ENCODE measurements at regions not wholly inside any gene's neighbourhood (a gene's known extent, or its start where the extent isn't known, plus 50 kb on each side); places are given as distances from the start of the nearest gene placed in this dataset.
"Not testable (repeated sequence)": the region's sequence is repeated elsewhere in the genome, so short reads cannot be mapped to it uniquely, and the experiment has no call there.

- not testable (repeated sequence) for H3K27ac ChIP-seq (ENCODE audit: low read length); DNase-seq; H3K4me2 ChIP-seq (ENCODE audit: low read depth, low read length, poor library complexity, severe bottlenecking); H3K79me2 ChIP-seq (ENCODE audit: low read length); H3K36me3 ChIP-seq (ENCODE audit: insufficient read depth, low read length); H4K20me1 ChIP-seq (ENCODE audit: insufficient read depth, low read depth, low read length); H3K27me3 ChIP-seq (ENCODE audit: low read length); H3K9me2 ChIP-seq (replicated peaks; ENCODE audit: insufficient read depth, low read length); H3K9me3 ChIP-seq (ENCODE audit: low read length); H2AFZ ChIP-seq (ENCODE audit: low read length); H3K4me3 ChIP-seq (ENCODE audit: low read length); H3K4me1 ChIP-seq (ENCODE audit: low read length); H3K9ac ChIP-seq (ENCODE audit: low read length)
Measured at GRCh38 chr9:39551544-39551943, 196.1 kb downstream of the SPATA31A1 start.

GRCh38 chr9:39552242-39552881 lies 196.9 kb downstream of the SPATA31A1 start:
- H3K4me2 ChIP-seq (ENCODE audit: low read depth, low read length, poor library complexity, severe bottlenecking); H4K20me1 ChIP-seq (ENCODE audit: insufficient read depth, low read depth, low read length); H2AFZ ChIP-seq (ENCODE audit: low read length); H3K79me2 ChIP-seq (ENCODE audit: low read length); H3K4me3 ChIP-seq (ENCODE audit: low read length); H3K9me2 ChIP-seq (replicated peaks; ENCODE audit: insufficient read depth, low read length); H3K36me3 ChIP-seq (ENCODE audit: insufficient read depth, low read length); H3K9ac ChIP-seq (ENCODE audit: low read length); H3K27ac ChIP-seq (ENCODE audit: low read length); DNase-seq; H3K9me3 ChIP-seq (ENCODE audit: low read length); H3K27me3 ChIP-seq (ENCODE audit: low read length); H3K4me1 ChIP-seq (ENCODE audit: low read length): not testable (repeated sequence)

GRCh38 chr9:39554352-39554751 lies 198.9 kb downstream of the SPATA31A1 start:
- DNase-seq; H2AFZ ChIP-seq (ENCODE audit: low read length); H3K9me3 ChIP-seq (ENCODE audit: low read length); H3K27ac ChIP-seq (ENCODE audit: low read length); H3K4me1 ChIP-seq (ENCODE audit: low read length); H4K20me1 ChIP-seq (ENCODE audit: insufficient read depth, low read depth, low read length); H3K36me3 ChIP-seq (ENCODE audit: insufficient read depth, low read length); H3K4me3 ChIP-seq (ENCODE audit: low read length); H3K27me3 ChIP-seq (ENCODE audit: low read length); H3K9ac ChIP-seq (ENCODE audit: low read length); H3K79me2 ChIP-seq (ENCODE audit: low read length); H3K4me2 ChIP-seq (ENCODE audit: low read depth, low read length, poor library complexity, severe bottlenecking); H3K9me2 ChIP-seq (replicated peaks; ENCODE audit: insufficient read depth, low read length): not testable (repeated sequence)

GRCh38 chr9:39559384-39559783 lies 203.9 kb downstream of the SPATA31A1 start:
- H3K9ac ChIP-seq (ENCODE audit: low read length); H3K9me3 ChIP-seq (ENCODE audit: low read length); H3K79me2 ChIP-seq (ENCODE audit: low read length); H3K27ac ChIP-seq (ENCODE audit: low read length); H3K36me3 ChIP-seq (ENCODE audit: insufficient read depth, low read length); H3K4me2 ChIP-seq (ENCODE audit: low read depth, low read length, poor library complexity, severe bottlenecking); H3K27me3 ChIP-seq (ENCODE audit: low read length); H3K4me3 ChIP-seq (ENCODE audit: low read length); DNase-seq; H2AFZ ChIP-seq (ENCODE audit: low read length); H3K9me2 ChIP-seq (replicated peaks; ENCODE audit: insufficient read depth, low read length); H3K4me1 ChIP-seq (ENCODE audit: low read length); H4K20me1 ChIP-seq (ENCODE audit: insufficient read depth, low read depth, low read length): not testable (repeated sequence)

GRCh38 chr9:39566782-39567181 lies 211.3 kb downstream of the SPATA31A1 start:
- not testable (repeated sequence) for H4K20me1 ChIP-seq (ENCODE audit: insufficient read depth, low read depth, low read length); H3K9me2 ChIP-seq (replicated peaks; ENCODE audit: insufficient read depth, low read length); H3K4me3 ChIP-seq (ENCODE audit: low read length); H3K79me2 ChIP-seq (ENCODE audit: low read length); H2AFZ ChIP-seq (ENCODE audit: low read length); H3K4me1 ChIP-seq (ENCODE audit: low read length); DNase-seq; H3K27ac ChIP-seq (ENCODE audit: low read length); H3K9ac ChIP-seq (ENCODE audit: low read length); H3K36me3 ChIP-seq (ENCODE audit: insufficient read depth, low read length); H3K27me3 ChIP-seq (ENCODE audit: low read length); H3K4me2 ChIP-seq (ENCODE audit: low read depth, low read length, poor library complexity, severe bottlenecking); H3K9me3 ChIP-seq (ENCODE audit: low read length)

GRCh38 chr9:39567396-39567795 lies 211.9 kb downstream of the SPATA31A1 start:
- H3K79me2 ChIP-seq (ENCODE audit: low read length); H4K20me1 ChIP-seq (ENCODE audit: insufficient read depth, low read depth, low read length); H3K4me3 ChIP-seq (ENCODE audit: low read length); H3K27me3 ChIP-seq (ENCODE audit: low read length); H3K27ac ChIP-seq (ENCODE audit: low read length); H3K9me2 ChIP-seq (replicated peaks; ENCODE audit: insufficient read depth, low read length); H3K9me3 ChIP-seq (ENCODE audit: low read length); H3K9ac ChIP-seq (ENCODE audit: low read length); H3K4me2 ChIP-seq (ENCODE audit: low read depth, low read length, poor library complexity, severe bottlenecking); DNase-seq; H2AFZ ChIP-seq (ENCODE audit: low read length); H3K36me3 ChIP-seq (ENCODE audit: insufficient read depth, low read length); H3K4me1 ChIP-seq (ENCODE audit: low read length): not testable (repeated sequence)

GRCh38 chr9:39568900-39569299 lies 213.4 kb downstream of the SPATA31A1 start:
- not testable (repeated sequence) for H3K27ac ChIP-seq (ENCODE audit: low read length); DNase-seq; H4K20me1 ChIP-seq (ENCODE audit: insufficient read depth, low read depth, low read length); H3K27me3 ChIP-seq (ENCODE audit: low read length); H3K4me2 ChIP-seq (ENCODE audit: low read depth, low read length, poor library complexity, severe bottlenecking); H3K9me2 ChIP-seq (replicated peaks; ENCODE audit: insufficient read depth, low read length); H3K4me1 ChIP-seq (ENCODE audit: low read length); H3K9ac ChIP-seq (ENCODE audit: low read length); H3K9me3 ChIP-seq (ENCODE audit: low read length); H3K4me3 ChIP-seq (ENCODE audit: low read length); H3K79me2 ChIP-seq (ENCODE audit: low read length); H3K36me3 ChIP-seq (ENCODE audit: insufficient read depth, low read length); H2AFZ ChIP-seq (ENCODE audit: low read length)

GRCh38 chr9:39573024-39574022 lies 217.9 kb downstream of the SPATA31A1 start:
- not testable (repeated sequence) for H3K27me3 ChIP-seq (ENCODE audit: low read length); H3K9me3 ChIP-seq (ENCODE audit: low read length); H3K4me2 ChIP-seq (ENCODE audit: low read depth, low read length, poor library complexity, severe bottlenecking); H2AFZ ChIP-seq (ENCODE audit: low read length); H3K9ac ChIP-seq (ENCODE audit: low read length); H3K79me2 ChIP-seq (ENCODE audit: low read length); H3K4me3 ChIP-seq (ENCODE audit: low read length); H3K4me1 ChIP-seq (ENCODE audit: low read length); H3K36me3 ChIP-seq (ENCODE audit: insufficient read depth, low read length); H3K9me2 ChIP-seq (replicated peaks; ENCODE audit: insufficient read depth, low read length); H3K27ac ChIP-seq (ENCODE audit: low read length); H4K20me1 ChIP-seq (ENCODE audit: insufficient read depth, low read depth, low read length); DNase-seq
